T-helper 17 cell (primary cell): ENCODE measurements at regions not wholly inside any gene's neighbourhood (a gene's known extent, or its start where the extent isn't known, plus 50 kb on each side); places are given as distances from the start of the nearest gene placed in this dataset.
A peak's percentile ranks its signal among the peaks of the same experiment; 100 is the strongest.
"Not testable (repeated sequence)": the region's sequence is repeated elsewhere in the genome, so short reads cannot be mapped to it uniquely, and the experiment has no call there.

Source experiments
- ATAC-seq: fragments of 150-1000 bp; cut with Tn5 transposase; 2 replicates; pipeline ENCODE4 v1.10.0; 2021; ENCODE audit warnings: mild to moderate bottlenecking, moderate library complexity
- DNase-seq, 3 donors: peaks; one replicate each; pipeline versions ENCODE4 v3.0.0 to v3.0.0-alpha.2; 2020 to 2021
- H3K9me3 ChIP-seq: one replicate; pipeline ENCODE4 v1.7.0; 2013; ENCODE audit warnings: low read length, mild to moderate bottlenecking; ENCODE audit not compliant: control insufficient read depth, poor library complexity, severe bottlenecking
- H3K27ac Mint-ChIP-seq: one replicate; pipeline ENCODE4 v1.8.0; 2022; ENCODE audit warnings: mild to moderate bottlenecking, moderate library complexity, mixed read lengths
- H3K27me3 Mint-ChIP-seq: one replicate; pipeline ENCODE4 v1.8.0; 2022; ENCODE audit warnings: mixed read lengths
- H3K36me3 Mint-ChIP-seq: one replicate; pipeline ENCODE4 v1.8.0; 2022; ENCODE audit warnings: low read depth, mixed read lengths
- H3K4me1 Mint-ChIP-seq: one replicate; pipeline ENCODE4 v1.8.0; 2022; ENCODE audit warnings: mild to moderate bottlenecking, mixed read lengths
- H3K4me3 Mint-ChIP-seq: one replicate; pipeline ENCODE4 v1.8.0; 2022; ENCODE audit warnings: mild to moderate bottlenecking, moderate library complexity, mixed read lengths

DNA sequence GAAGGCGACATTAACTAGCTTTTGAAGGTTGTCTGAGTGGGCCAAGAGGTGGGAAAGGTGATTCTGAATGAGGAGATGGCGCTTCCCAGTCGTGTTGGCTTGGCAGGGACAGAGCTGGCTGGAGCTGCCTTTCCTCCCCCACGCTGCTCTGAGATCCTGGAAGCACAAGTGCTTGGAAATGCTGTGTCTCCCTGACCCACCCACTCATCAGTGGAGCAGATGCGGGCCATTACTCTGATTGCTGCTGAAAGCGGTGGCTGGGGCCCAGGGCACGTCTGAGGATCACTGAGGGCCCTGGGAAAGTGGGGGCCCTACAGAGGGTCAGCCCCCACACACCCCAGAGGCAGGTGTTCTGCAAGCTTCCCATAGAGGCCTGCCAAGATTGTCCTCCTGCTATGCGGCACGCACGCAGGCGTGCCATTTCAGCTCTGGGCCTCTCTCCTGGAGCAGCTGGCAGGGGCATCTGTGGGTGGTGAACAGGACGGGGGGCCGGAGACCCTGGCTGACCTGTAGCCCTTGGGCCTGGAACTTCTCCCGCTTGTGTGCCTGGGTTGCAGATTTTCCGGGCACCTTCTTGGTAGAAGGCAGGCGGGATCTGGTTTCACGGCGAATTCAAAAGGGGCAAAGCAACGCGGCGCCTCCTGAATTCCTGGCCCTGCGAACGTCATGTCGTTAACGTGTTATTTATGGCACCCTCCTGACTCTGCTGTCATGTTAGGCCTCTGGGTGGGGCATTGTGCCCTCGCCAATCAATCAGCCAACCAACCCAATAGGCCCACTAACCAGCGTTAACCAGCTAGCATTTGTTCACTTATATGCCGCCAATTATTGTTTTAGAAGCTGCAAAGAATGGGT, 133.8 kb upstream of the TBX3 start:
- Mint-ChIP-seq H3K4me1 (peaks cover 6% of the 10 kb centered on the region), H3K4me3 (no peak overlapping the region), H3K27ac (no peak overlapping the region), H3K27me3 (peaks cover 4% of the 10 kb centered on the region), H3K36me3 (no peaks in the 10 kb centered on the region)
- DNase-seq (no peak), ATAC-seq (no peak)
- no peaks in the 10 kb centered on the region for H3K9me3 ChIP-seq

- no peak for ATAC-seq
- Mint-ChIP-seq H3K36me3 (no peaks in the 10 kb centered on the region), H3K4me3 (no peak overlapping the region)
Measured at GRCh38 chr12:114815026-114815795, 131.2 kb upstream of the TBX3 start.

GRCh38 chr12:114812858-114813761, 129.1 kb upstream of the TBX3 start:
- no peaks in the 10 kb centered on the region for H3K36me3 Mint-ChIP-seq

More at GRCh38 chr12:114815026-114815795, 131.2 kb upstream of the TBX3 start:
- no peaks in the 10 kb centered on the region for H3K9me3 ChIP-seq
- peaks cover 8% of the 10 kb centered on the region for H3K4me1 Mint-ChIP-seq
- no peak overlapping the region for H3K27ac Mint-ChIP-seq
- peaks cover 4% of the 10 kb centered on the region for H3K27me3 Mint-ChIP-seq
- DNase-seq, result no peak

DNA sequence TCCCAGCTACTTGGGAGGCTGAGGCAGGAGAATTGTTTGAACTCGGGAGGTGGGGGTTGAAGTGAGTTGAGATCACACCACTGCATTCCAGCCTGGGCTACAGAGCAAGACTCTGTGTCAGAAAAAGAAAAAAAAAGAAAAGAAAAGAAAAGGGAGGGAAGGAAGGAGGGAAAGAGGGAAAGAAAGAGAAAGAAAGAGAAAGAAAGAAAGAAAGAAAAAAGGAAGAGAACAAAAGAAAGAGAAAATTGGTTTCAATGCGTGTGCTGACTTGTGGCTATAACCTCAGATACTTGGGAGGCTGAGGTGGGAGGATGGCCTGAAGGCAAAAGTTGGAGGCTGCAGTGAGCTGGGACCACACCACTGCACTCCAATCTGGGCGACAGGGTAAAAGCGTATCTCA, 128.4 kb upstream of the TBX3 start:
- Mint-ChIP-seq H3K4me3 (no peak overlapping the region), H3K27me3 (peaks cover 4% of the 10 kb centered on the region), H3K27ac (peak overlapping the region; percentile 35), H3K36me3 (no peaks in the 10 kb centered on the region), H3K4me1 (peaks cover 8% of the 10 kb centered on the region)
- no peak for DNase-seq
- no peaks in the 10 kb centered on the region for H3K9me3 ChIP-seq
- no peak for ATAC-seq

More at GRCh38 chr12:114812858-114813761, 129.1 kb upstream of the TBX3 start:
- Mint-ChIP-seq H3K4me1 (peaks cover 8% of the 10 kb centered on the region), H3K27me3 (peaks cover 4% of the 10 kb centered on the region), H3K4me3 (no peak overlapping the region), H3K27ac (no peak overlapping the region)
- DNase-seq (no peak), ATAC-seq (no peak)
- H3K9me3 ChIP-seq, result no peaks in the 10 kb centered on the region

GRCh38 chr12:114809097-114809496, 125.1 kb upstream of the TBX3 start:
- DNase-seq, result no peak
- Mint-ChIP-seq H3K4me1 (peaks cover 6% of the 10 kb centered on the region), H3K4me3 (no peak overlapping the region), H3K36me3 (no peaks in the 10 kb centered on the region), H3K27ac (no peak overlapping the region), H3K27me3 (no peaks in the 10 kb centered on the region)
- no peak for ATAC-seq
- no peaks in the 10 kb centered on the region for H3K9me3 ChIP-seq

GRCh38 chr12:114801381-114801780, 117.4 kb upstream of the TBX3 start:
- not testable (repeated sequence) for DNase-seq, H3K27me3 Mint-ChIP-seq, H3K36me3 Mint-ChIP-seq, H3K9me3 ChIP-seq, ATAC-seq, H3K27ac Mint-ChIP-seq, H3K4me1 Mint-ChIP-seq, H3K4me3 Mint-ChIP-seq

GRCh38 chr12:114800566-114800965, 116.6 kb upstream of the TBX3 start:
- not testable (repeated sequence) for H3K4me1 Mint-ChIP-seq, H3K27me3 Mint-ChIP-seq, DNase-seq, H3K36me3 Mint-ChIP-seq, H3K27ac Mint-ChIP-seq, ATAC-seq, H3K4me3 Mint-ChIP-seq, H3K9me3 ChIP-seq

- no peaks in the 10 kb centered on the region for H3K4me1 Mint-ChIP-seq
- no peaks in the 10 kb centered on the region for H3K27me3 Mint-ChIP-seq
- no peak for ATAC-seq
- no peak for DNase-seq
- H3K9me3 ChIP-seq, result no peaks in the 10 kb centered on the region
- no peak overlapping the region for H3K27ac Mint-ChIP-seq
- no peaks in the 10 kb centered on the region for H3K36me3 Mint-ChIP-seq
- H3K4me3 Mint-ChIP-seq, result no peak overlapping the region
Measured at GRCh38 chr12:114799574-114800487, 115.9 kb upstream of the TBX3 start.

DNA sequence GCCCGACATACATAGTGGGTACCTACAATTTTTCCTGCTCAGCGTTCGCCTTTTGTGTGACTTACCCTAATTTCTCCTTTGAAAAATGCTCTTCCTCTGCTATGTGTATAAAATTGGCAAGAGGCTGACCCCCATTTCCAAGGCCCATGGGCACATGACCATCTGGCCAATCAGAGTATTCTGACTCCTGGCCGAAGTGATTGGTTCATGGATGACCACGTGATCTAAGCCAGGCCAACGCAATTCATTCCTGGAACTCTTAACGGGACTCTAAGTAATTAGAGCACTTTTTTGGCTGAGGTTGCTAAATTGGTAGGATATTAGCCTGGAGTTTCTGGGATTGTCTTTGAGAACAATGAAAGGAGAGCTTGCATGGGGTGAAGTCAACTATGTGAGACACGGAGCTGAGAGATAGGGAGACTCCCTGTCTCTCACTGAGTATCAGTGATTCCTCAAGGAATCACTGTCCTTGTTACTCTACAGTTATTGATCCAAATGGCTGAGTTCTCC, 110.1 kb upstream of the TBX3 start:
- H3K4me1 Mint-ChIP-seq, result no peaks in the 10 kb centered on the region
- no peak for ATAC-seq
- no peak for DNase-seq
- H3K4me3 Mint-ChIP-seq, result no peak overlapping the region
- H3K36me3 Mint-ChIP-seq, result no peaks in the 10 kb centered on the region
- no peak overlapping the region for H3K27ac Mint-ChIP-seq
- no peaks in the 10 kb centered on the region for H3K27me3 Mint-ChIP-seq
- H3K9me3 ChIP-seq, result no peaks in the 10 kb centered on the region

DNA sequence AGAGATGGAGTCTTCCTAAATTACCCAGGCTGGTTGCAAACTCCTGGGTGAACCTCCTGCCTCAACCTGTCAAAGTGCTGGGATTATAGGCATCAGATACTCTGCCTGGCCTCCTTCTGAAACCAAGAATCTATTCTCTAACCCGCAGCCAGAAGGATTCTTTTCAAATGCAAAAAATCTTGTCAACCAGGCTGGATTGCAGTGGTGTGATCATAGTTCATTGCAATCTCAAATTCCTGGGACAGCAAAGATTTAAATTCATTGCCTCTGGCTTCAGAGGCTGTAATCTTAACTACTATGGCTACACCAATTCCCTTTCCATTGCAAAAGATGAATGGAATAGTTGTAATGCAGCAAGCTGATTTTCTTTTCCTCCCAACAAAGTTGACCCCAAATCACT, 106.3 kb upstream of the TBX3 start:
- ATAC-seq, result no peak
- no peaks in the 10 kb centered on the region for H3K9me3 ChIP-seq
- no peak for DNase-seq
- Mint-ChIP-seq H3K4me1 (no peaks in the 10 kb centered on the region), H3K36me3 (no peaks in the 10 kb centered on the region), H3K27ac (no peak overlapping the region), H3K27me3 (no peaks in the 10 kb centered on the region), H3K4me3 (no peak overlapping the region)

GRCh38 chr12:114789821-114790220, 105.8 kb upstream of the TBX3 start:
- H3K27me3 Mint-ChIP-seq, result no peaks in the 10 kb centered on the region
- no peaks in the 10 kb centered on the region for H3K9me3 ChIP-seq
- no peaks in the 10 kb centered on the region for H3K4me1 Mint-ChIP-seq
- DNase-seq, result no peak
- no peak overlapping the region for H3K27ac Mint-ChIP-seq
- no peak overlapping the region for H3K4me3 Mint-ChIP-seq
- no peak for ATAC-seq
- H3K36me3 Mint-ChIP-seq, result no peaks in the 10 kb centered on the region

DNA sequence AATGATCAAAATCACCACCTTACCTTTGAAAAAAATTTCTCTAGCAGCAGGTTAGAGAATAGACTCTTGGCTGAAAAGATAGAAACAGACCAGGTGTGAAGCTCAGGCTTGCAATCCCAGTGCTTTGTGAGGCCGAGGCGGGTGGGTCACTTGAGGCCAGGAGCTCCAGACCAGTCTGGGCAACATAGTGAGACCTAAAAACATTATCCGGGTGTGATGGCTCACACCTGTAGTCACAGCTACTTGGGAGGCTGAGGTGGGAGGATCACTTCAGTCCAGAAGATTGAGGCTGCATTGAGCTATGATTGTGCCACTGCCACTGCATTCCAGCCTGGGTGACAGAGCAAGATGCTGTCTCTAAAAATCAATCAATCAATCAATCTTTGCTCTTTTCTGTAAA, 105.3 kb upstream of the TBX3 start:
- H3K36me3 Mint-ChIP-seq, result no peaks in the 10 kb centered on the region
- no peak overlapping the region for H3K27ac Mint-ChIP-seq
- no peaks in the 10 kb centered on the region for H3K9me3 ChIP-seq
- ATAC-seq, result no peak
- H3K4me1 Mint-ChIP-seq, result no peaks in the 10 kb centered on the region
- H3K27me3 Mint-ChIP-seq, result no peaks in the 10 kb centered on the region
- no peak overlapping the region for H3K4me3 Mint-ChIP-seq
- no peak for DNase-seq
